Neural cell (in vitro differentiated cells): ENCODE measurements at regions not wholly inside any gene's neighbourhood (a gene's known extent, or its start where the extent isn't known, plus 50 kb on each side); places are given as distances from the start of the nearest gene placed in this dataset.

Experiments
- H2AFZ ChIP-seq: fragments of 200-600, 300-800 bp; sonication (generic), shearing (Covaris generic); 2 replicates; pipeline ENCODE4 v1.6.0; 2014; ENCODE audit warnings: low read depth, mild to moderate bottlenecking, antibody characterized with exemption, low read length, moderate library complexity
- H3F3A ChIP-seq: fragments of 200-600 bp; shearing (Covaris generic); 2 replicates; pipeline ENCODE4 v1.6.1; 2016; ENCODE audit warnings: mild to moderate bottlenecking, moderate library complexity, mixed read lengths, antibody characterized with exemption, low read length; ENCODE audit not compliant: insufficient read depth, poor library complexity, severe bottlenecking
- H3K27ac ChIP-seq: fragments of 200-600, 300-800 bp; sonication (generic), shearing (Covaris generic); 2 replicates; pipeline ENCODE4 v1.5.1; 2014; ENCODE audit warnings: mild to moderate bottlenecking, low read length, moderate library complexity
- H3K27me3 ChIP-seq: fragments of 300-800, 200-600 bp; sonication (generic), shearing (Covaris generic); 2 replicates; pipeline ENCODE4 v1.6.0; 2014; ENCODE audit warnings: mild to moderate bottlenecking, low read depth, low read length, moderate library complexity; ENCODE audit not compliant: insufficient read depth
- H3K36me3 ChIP-seq: fragments of 300-800, 200-600 bp; sonication (generic), shearing (Covaris generic); 2 replicates; pipeline ENCODE4 v1.5.1; 2014; ENCODE audit warnings: mild to moderate bottlenecking, antibody characterized with exemption, low read length, moderate library complexity; ENCODE audit not compliant: insufficient read depth
- H3K4me2 ChIP-seq: fragments of 300-800, 200-600 bp; sonication (generic), shearing (Covaris generic); 2 replicates; pipeline ENCODE4 v1.6.0; 2014; ENCODE audit warnings: mild to moderate bottlenecking, low read length
- H3K4me3 ChIP-seq: fragments of 300-800, 200-600 bp; sonication (generic), shearing (Covaris generic); 2 replicates; pipeline ENCODE4 v1.5.1; 2014; ENCODE audit warnings: mild to moderate bottlenecking, low read length, moderate library complexity
- H3K79me2 ChIP-seq: fragments of 200-600 bp; shearing (Covaris generic); replicated peaks from 2 replicates; pipeline ENCODE4 v1.6.0; 2014; ENCODE audit warnings: mild to moderate bottlenecking, low read length, moderate library complexity; ENCODE audit not compliant: insufficient read depth
- H3K9ac ChIP-seq: fragments of 300-800, 200-600 bp; sonication (generic), shearing (Covaris generic); 2 replicates; pipeline ENCODE4 v1.6.1; 2016; ENCODE audit warnings: mild to moderate bottlenecking, low read length, mixed read lengths
- H3K9me2 ChIP-seq: fragments of 200-600 bp; shearing (Covaris generic); 2 replicates; pipeline ENCODE4 v1.6.1; 2016; ENCODE audit warnings: mild to moderate bottlenecking, low read length, mixed read lengths; ENCODE audit not compliant: insufficient read depth
- H3K9me3 ChIP-seq: fragments of 200-600, 300-800 bp; sonication (generic), shearing (Covaris generic); 2 replicates; pipeline ENCODE4 v1.6.1; 2016; ENCODE audit warnings: mild to moderate bottlenecking, mixed run types, low read length, moderate library complexity, mixed read lengths
- H4K20me1 ChIP-seq: fragments of 200-600 bp; shearing (Covaris generic); 2 replicates; pipeline ENCODE4 v1.6.1; 2016; ENCODE audit warnings: mild to moderate bottlenecking, mixed run types; ENCODE audit not compliant: insufficient read depth
- CTCF ChIP-seq: fragments of 450-650 bp; IDR thresholded peaks from 2 replicates; pipeline ENCODE4 v1.5.1; 2014; ENCODE audit warnings: antibody characterized with exemption, mild to moderate bottlenecking, moderate library complexity; ENCODE audit not compliant: poor library complexity, severe bottlenecking
- EP300 ChIP-seq: fragments of 450-650 bp; conservative IDR thresholded peaks from 2 replicates; pipeline ENCODE4 v1.6.1; 2014; ENCODE audit warnings: antibody characterized with exemption, mild to moderate bottlenecking, moderate library complexity; ENCODE audit not compliant: poor library complexity, severe bottlenecking
- EZH2 ChIP-seq: fragments of 200-600, 300-800 bp; shearing (Covaris generic), sonication (generic); IDR thresholded peaks from 2 replicates; pipeline ENCODE4 v1.6.1; 2014; ENCODE audit warnings: antibody characterized with exemption, low read length, borderline replicate concordance, mild to moderate bottlenecking; ENCODE audit not compliant: insufficient read depth, poor library complexity, severe bottlenecking
- MXI1 ChIP-seq: fragments of 450-650 bp; conservative IDR thresholded peaks from 2 replicates; pipeline ENCODE4 v1.6.1; 2014; ENCODE audit warnings: antibody characterized with exemption, mild to moderate bottlenecking; ENCODE audit not compliant: poor library complexity, severe bottlenecking
- POLR2AphosphoS5 ChIP-seq: IDR thresholded peaks from 2 replicates; pipeline ENCODE4 v1.6.1; 2012
- RAD21 ChIP-seq: fragments of 450-650 bp; conservative IDR thresholded peaks from 2 replicates; pipeline ENCODE4 v1.6.1; 2014; ENCODE audit warnings: antibody characterized with exemption, mild to moderate bottlenecking, moderate library complexity
- SMC3 ChIP-seq: fragments of 450-650 bp; conservative IDR thresholded peaks from 2 replicates; pipeline ENCODE4 v1.6.1; 2014; ENCODE audit warnings: antibody characterized with exemption, mild to moderate bottlenecking, moderate library complexity; ENCODE audit not compliant: poor library complexity
- TAF1 ChIP-seq: IDR thresholded peaks from 2 replicates; pipeline ENCODE4 v1.6.1; 2012; ENCODE audit warnings: low read depth
- TF ChIP-seq, protein P1 (sequence below): IDR thresholded peaks from 2 replicates; pipeline ENCODE4 v1.6.1; 2012; ENCODE audit warnings: borderline replicate concordance

DNA sequence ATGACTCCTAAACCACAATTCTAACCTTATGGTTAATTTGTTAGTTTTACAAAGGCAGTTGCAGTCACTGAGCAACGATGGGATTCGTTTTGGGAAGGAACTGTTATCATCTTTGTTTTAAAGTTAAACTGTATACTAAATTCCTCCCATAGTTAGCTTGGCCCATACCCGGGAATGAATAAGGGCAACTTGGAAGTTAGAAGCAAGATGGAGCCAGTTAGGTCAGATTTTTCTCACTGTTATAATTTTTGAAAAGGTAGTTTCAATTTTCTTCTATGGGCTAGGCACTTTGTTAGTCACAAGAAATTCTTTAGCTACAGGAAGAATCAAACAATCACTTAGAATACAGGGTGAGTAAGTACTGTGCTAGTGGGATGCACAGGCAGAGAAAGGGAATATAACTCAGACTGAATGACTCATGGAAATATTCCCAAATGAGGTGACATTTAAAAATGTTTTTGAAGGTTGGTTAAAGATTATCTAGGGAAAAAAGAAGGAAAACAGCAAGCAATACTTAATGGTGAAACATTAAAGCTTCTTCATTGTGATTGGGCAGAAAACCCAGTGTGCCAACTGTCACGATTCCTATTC is 153.6 kb downstream of the MAGEB17 start:
- Histone ChIP-seq H3K4me2 (no peak overlapping the region), H3K4me3 (no peak overlapping the region)
- TF ChIP-seq SMC3: no peak
- no peak for TF ChIP-seq CTCF
- no peak for TF ChIP-seq TAF1
- TF ChIP-seq, protein P1, sequence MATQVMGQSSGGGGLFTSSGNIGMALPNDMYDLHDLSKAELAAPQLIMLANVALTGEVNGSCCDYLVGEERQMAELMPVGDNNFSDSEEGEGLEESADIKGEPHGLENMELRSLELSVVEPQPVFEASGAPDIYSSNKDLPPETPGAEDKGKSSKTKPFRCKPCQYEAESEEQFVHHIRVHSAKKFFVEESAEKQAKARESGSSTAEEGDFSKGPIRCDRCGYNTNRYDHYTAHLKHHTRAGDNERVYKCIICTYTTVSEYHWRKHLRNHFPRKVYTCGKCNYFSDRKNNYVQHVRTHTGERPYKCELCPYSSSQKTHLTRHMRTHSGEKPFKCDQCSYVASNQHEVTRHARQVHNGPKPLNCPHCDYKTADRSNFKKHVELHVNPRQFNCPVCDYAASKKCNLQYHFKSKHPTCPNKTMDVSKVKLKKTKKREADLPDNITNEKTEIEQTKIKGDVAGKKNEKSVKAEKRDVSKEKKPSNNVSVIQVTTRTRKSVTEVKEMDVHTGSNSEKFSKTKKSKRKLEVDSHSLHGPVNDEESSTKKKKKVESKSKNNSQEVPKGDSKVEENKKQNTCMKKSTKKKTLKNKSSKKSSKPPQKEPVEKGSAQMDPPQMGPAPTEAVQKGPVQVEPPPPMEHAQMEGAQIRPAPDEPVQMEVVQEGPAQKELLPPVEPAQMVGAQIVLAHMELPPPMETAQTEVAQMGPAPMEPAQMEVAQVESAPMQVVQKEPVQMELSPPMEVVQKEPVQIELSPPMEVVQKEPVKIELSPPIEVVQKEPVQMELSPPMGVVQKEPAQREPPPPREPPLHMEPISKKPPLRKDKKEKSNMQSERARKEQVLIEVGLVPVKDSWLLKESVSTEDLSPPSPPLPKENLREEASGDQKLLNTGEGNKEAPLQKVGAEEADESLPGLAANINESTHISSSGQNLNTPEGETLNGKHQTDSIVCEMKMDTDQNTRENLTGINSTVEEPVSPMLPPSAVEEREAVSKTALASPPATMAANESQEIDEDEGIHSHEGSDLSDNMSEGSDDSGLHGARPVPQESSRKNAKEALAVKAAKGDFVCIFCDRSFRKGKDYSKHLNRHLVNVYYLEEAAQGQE: no peak
- no peak for TF ChIP-seq MXI1
- no peak for TF ChIP-seq EP300
- no peak for TF ChIP-seq POLR2AphosphoS5

GRCh38 chrX:16333453-16333852 is 166.2 kb downstream of the MAGEB17 start:
- Histone ChIP-seq H3K9me3 (no peaks in the 10 kb centered on the region), H3K27ac (no peak overlapping the region), H2AFZ (no peak overlapping the region), H3K4me2 (no peak overlapping the region), H3K9me2 (no peaks in the 10 kb centered on the region), H4K20me1 (no peaks in the 10 kb centered on the region), H3F3A (no peaks in the 10 kb centered on the region), H3K36me3 (no peaks in the 10 kb centered on the region), H3K4me3 (no peak overlapping the region), H3K79me2 (no peaks in the 10 kb centered on the region), H3K27me3 (no peaks in the 10 kb centered on the region), H3K9ac (no peak overlapping the region)
- TF ChIP-seq EZH2 (no peak), TAF1 (no peak), POLR2AphosphoS5 (no peak), EP300 (no peak), MXI1 (no peak), CTCF (no peak), RAD21 (no peak), SMC3 (no peak)
- TF ChIP-seq, protein P1: no peak

More for the DNA sequence above, 153.6 kb downstream of the MAGEB17 start:
- Histone ChIP-seq H3K27me3 (no peaks in the 10 kb centered on the region), H3K79me2 (no peaks in the 10 kb centered on the region), H3K27ac (no peak overlapping the region), H3K36me3 (no peaks in the 10 kb centered on the region), H3K9ac (no peak overlapping the region), H3K9me3 (no peaks in the 10 kb centered on the region), H4K20me1 (no peaks in the 10 kb centered on the region), H3K9me2 (no peaks in the 10 kb centered on the region), H2AFZ (no peak overlapping the region), H3F3A (no peaks in the 10 kb centered on the region)
